RWPE1 (cell line): ENCODE measurements at regions not wholly inside any gene's neighbourhood (a gene's known extent, or its start where the extent isn't known, plus 50 kb on each side); places are given as distances from the start of the nearest gene placed in this dataset.
"Not testable (repeated sequence)": the region's sequence is repeated elsewhere in the genome, so short reads cannot be mapped to it uniquely, and the experiment has no call there.

Experiments used
- CTCF ChIA-PET: fragments of 350-600 bp; sonication (Branson Sonifier 250); formaldehyde crosslinking; extraction: SDS; loops from one replicate; lab custom pipeline; 2021; lab: Yijun Ruan, JAX
- POLR2A ChIA-PET: fragments of 400-600 bp; formaldehyde crosslinking; extraction: SDS; loops from one replicate; lab custom pipeline; 2020; ENCODE audit warnings: antibody characterized with exemption; ENCODE audit not compliant: low non-redundant PET; lab: Yijun Ruan, JAX
- DNase-seq: peaks from one replicate; pipeline ENCODE4 v3.0.0; 2012; ENCODE audit warnings: low spot score
- H3K27ac ChIP-seq: fragments of 450-650 bp; 2 replicates; pipeline ENCODE4 v1.5.1; 2017
- TF ChIP-seq, protein P1 (sequence below): fragments of 450-650 bp; conservative IDR thresholded peaks from 2 replicates; pipeline ENCODE4 v1.5.1; 2017; ENCODE audit warnings: low read depth, mild to moderate bottlenecking

DNA sequence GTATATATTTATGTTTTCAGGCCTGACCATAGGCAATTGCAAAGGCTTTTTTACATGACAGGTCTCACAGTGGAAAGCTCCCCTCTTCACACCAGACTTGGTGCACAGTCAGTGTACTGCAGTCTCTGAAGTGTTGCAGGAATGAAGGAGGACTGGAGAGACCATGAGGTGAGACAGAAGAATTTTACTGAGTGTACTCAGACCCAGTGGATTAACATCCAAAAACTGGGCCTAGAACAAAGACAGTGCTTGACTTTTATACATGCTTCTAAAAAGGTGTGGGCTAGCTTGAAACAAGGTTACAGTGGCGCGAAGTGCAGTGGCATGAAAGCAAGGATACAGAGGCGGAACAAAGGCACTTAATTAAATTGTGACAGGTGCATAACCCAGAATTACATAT lies 822.9 kb downstream of the RAPGEF2 start:
- TF ChIP-seq, protein P1, sequence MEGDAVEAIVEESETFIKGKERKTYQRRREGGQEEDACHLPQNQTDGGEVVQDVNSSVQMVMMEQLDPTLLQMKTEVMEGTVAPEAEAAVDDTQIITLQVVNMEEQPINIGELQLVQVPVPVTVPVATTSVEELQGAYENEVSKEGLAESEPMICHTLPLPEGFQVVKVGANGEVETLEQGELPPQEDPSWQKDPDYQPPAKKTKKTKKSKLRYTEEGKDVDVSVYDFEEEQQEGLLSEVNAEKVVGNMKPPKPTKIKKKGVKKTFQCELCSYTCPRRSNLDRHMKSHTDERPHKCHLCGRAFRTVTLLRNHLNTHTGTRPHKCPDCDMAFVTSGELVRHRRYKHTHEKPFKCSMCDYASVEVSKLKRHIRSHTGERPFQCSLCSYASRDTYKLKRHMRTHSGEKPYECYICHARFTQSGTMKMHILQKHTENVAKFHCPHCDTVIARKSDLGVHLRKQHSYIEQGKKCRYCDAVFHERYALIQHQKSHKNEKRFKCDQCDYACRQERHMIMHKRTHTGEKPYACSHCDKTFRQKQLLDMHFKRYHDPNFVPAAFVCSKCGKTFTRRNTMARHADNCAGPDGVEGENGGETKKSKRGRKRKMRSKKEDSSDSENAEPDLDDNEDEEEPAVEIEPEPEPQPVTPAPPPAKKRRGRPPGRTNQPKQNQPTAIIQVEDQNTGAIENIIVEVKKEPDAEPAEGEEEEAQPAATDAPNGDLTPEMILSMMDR, result no peak
- POLR2A ChIA-PET, result no interaction called here
- H3K27ac ChIP-seq, result no peak overlapping the region
- no peak for DNase-seq
- CTCF ChIA-PET, result no interaction called here

DNA sequence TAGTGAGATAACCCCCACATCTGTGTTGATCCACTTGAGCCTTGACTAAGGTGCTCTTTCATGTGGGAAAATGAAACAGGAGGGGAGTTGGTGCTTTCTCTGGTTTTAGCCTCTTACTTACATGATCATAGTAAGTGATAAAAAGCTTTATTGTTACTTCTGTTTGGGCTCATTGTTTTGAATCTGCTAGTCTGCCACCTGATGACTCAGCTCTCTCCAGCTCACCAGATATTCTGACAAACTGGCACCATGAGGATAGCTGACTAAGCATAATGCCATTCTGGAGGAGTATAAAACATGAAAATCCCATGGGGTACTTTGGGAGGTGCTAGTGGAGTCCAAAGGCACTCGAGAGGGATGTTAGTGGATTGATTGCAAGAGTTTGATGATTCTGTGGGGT lies 824.0 kb downstream of the RAPGEF2 start:
- DNase-seq, result no peak
- POLR2A ChIA-PET, result no interaction called here

DNA sequence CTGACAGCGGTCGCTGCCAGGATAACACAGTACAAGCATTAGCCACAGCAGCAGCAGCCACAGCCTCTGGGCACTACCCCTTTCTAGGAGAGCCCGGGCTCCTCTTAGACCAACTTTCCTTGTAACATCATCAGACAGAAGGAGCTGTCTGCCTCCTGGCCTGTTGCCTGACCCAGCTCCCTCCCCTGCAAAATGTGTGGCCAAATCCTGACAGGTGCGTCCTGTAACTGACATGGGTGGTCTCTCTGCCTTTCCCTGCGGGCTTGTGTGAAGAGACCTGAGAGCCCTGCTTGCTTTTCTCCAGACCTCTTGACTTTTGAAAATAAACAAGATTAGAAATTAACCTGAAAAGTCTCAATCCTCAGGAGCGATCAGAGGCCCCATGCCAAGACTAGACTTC lies 824.9 kb downstream of the RAPGEF2 start:
- CTCF ChIA-PET, result no interaction called here
- no peak overlapping the region for H3K27ac ChIP-seq
- POLR2A ChIA-PET, result no interaction called here
- no peak for DNase-seq
- TF ChIP-seq, protein P1, result no peak

More for the DNA sequence above, 824.0 kb downstream of the RAPGEF2 start:
- TF ChIP-seq, protein P1, result no peak
- CTCF ChIA-PET, result no interaction called here
- H3K27ac ChIP-seq, result no peak overlapping the region

DNA sequence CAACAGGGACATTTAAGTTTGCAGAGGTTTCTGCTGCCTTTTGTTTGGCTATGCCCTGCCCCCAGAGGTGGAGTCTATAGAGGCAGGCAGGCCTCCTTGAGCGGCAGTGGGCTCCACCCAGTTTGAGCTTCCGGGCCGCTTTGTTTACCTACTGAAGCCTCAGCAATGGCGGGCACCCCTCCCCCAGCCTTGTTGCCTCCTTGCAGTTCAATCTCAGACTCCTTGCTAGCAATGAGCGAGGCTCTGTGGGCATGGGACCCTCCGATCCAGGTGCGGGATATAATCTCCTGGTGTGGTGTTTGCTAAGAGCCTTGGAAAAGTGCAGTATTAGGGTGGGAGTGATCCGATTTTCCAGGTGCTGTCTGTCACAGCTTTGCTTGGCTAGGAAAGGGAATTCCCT lies 831.7 kb downstream of the RAPGEF2 start:
- POLR2A ChIA-PET, DNase-seq: not testable (repeated sequence)

DNA sequence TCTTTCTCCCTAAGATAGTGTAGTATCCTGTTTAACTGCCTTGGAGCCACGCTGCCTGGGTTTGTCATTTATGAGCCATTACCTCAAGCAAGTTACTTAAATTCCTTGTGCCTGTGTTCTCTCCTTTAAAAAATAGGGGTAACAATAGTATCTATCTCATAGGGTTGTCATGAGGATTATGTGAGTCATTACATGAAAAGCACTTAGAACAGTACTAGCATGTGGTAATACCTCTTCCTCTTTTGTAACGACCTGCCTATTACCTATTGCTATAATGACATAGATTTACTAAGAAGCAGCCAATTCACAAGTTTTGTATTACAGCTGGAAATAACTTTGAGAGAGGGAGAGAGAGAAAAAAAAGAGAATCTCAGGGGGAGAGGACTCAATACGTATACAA lies 834.7 kb downstream of the RAPGEF2 start:
- POLR2A ChIA-PET, result no interaction called here
- DNase-seq, result no peak
- TF ChIP-seq, protein P1, result no peak
- CTCF ChIA-PET, result interaction anchor here (1.0 kb wide), 1 partner anchor 9 kb away, joined by 3 read pairs; no protein-coding TSS in a partner anchor
- no peak overlapping the region for H3K27ac ChIP-seq

More for the DNA sequence above, 831.7 kb downstream of the RAPGEF2 start:
- CTCF ChIA-PET, H3K27ac ChIP-seq: not testable (repeated sequence)

DNA sequence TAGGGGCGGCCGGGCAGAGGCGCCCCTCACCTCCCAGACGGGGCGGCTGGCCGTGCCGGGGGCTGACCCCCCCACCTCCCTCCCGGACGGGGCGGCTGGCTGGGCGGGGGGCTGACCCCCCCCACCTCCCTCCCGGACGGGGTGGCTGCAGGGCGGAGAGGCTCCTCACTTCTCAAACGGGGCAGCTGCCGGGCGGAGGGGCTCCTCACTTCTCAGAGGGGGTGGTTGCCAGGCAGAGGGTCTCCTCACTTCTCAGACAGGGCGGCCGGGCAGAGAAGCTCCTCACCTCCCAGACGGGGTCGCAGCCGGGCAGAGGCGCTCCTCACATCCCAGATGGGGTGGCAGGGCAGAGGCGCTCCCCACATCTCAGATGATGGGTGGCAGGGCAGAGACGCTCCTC lies 836.8 kb downstream of the RAPGEF2 start:
- DNase-seq, CTCF ChIA-PET, H3K27ac ChIP-seq, POLR2A ChIA-PET: not testable (repeated sequence)

DNA sequence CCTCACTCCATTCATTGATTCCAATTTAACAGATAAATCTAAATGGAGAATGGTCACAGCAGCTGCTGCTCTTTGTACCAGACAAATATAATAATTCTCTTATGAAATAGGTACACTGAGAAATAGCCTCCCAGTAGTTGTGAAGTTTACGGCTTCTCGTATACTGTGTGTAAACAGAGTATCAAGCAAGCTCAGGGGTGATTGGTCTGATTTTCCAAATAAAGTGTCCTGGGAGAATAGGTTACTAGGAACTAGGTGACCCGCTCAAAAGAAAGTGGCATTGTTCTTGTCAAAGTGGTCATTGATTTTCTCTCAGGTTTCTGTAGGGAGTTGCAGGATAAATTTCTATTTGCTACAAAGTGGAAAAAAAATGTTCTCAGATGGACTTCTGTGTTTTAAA lies 838.2 kb downstream of the RAPGEF2 start:
- no peak overlapping the region for H3K27ac ChIP-seq
- DNase-seq, result no peak
- CTCF ChIA-PET, result no interaction called here
- POLR2A ChIA-PET, result no interaction called here
- TF ChIP-seq, protein P1, result no peak

DNA sequence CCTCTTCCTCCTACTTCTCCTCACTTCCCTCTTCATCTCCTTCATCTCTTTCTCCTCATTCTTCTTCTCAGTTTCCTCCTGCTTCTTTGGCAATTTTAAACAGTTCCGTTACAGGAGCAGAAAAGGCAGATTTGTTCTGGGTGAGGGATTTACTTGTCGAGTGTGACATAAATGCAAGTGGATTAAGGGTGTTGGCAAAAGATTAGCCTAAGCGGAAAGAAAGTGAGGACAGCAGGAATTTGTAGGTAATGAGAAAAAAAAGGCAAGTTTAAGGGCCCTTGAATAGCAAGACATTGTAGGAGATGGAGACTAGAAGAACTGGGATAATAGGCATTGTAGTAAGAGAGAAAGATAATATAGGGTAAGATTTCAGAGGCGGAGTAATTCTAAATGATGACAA lies 841.6 kb downstream of the RAPGEF2 start:
- ChIA-PET CTCF (no interaction called here), POLR2A (no interaction called here)
- no peak for DNase-seq
- no peak overlapping the region for H3K27ac ChIP-seq
- TF ChIP-seq, protein P1, result no peak
